GM12864 (cell line): ENCODE measurements at regions not wholly inside any gene's neighbourhood (a gene's known extent, or its start where the extent isn't known, plus 50 kb on each side); places are given as distances from the start of the nearest gene placed in this dataset.

ENCODE experiments used
- DNase-seq: peaks from one replicate; pipeline ENCODE4 v3.0.0-alpha.2; 2011; ENCODE audit warnings: low read depth
- H3K4me3 ChIP-seq: 2 replicates; pipeline ENCODE4 v1.5.1; 2011; ENCODE audit warnings: mild to moderate bottlenecking, low read depth, low read length, control low read depth
- CTCF ChIP-seq: IDR thresholded peaks from 2 replicates; pipeline ENCODE4 v1.5.1; 2011; ENCODE audit warnings: low read depth, mild to moderate bottlenecking, moderate library complexity, low read length, control low read depth, inconsistent platforms; ENCODE audit errors: missing control alignments

GRCh38 chr5:89545626-89546025 is 662.6 kb upstream of the MEF2C start:
- no peak for DNase-seq
- no peak overlapping the region for H3K4me3 ChIP-seq
- no peak for TF ChIP-seq CTCF

DNA sequence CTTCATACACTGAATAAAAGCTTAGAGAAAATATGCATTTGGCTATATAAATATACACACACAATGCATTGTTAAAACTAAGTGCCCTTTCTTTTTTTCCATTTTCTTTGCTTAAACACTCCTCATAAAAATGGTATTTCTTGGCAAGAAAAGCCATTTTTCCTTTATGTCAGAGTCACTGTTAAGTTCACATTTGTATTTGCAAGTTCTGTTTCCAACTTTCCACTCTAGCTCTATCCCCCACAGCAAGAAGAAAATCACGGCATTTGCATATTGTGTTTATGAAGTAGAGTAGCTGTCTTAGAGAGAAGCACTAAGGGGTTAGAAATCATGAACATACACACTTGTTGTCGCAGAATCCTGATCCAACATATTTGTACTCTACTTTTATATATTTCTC is 662.1 kb upstream of the MEF2C start:
- DNase-seq, result no peak
- H3K4me3 ChIP-seq, result no peak overlapping the region
- TF ChIP-seq CTCF, result no peak

- no peak for DNase-seq
- no peak overlapping the region for H3K4me3 ChIP-seq
- no peak for TF ChIP-seq CTCF
Observed at GRCh38 chr5:89542736-89543135, 659.8 kb upstream of the MEF2C start.

DNA sequence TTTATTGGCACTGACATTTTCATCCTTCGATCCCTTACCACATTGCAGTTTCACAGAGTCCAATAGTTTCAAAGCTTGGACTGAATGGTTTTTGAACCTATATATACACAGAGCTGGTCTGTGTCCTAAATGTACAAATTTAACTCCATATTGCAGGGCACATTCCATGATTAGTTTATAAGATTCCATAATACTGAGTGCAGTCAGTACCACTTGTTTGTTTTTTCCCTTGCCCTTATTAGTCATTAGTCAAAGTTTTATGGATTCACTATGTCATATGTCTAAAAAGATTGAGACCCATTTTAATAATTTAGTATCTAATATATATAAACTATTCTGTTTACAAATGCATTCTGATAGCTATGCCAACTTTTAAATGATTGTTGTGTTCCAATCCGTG is 654.8 kb upstream of the MEF2C start:
- H3K4me3 ChIP-seq, result no peak overlapping the region
- no peak for DNase-seq
- no peak for TF ChIP-seq CTCF

DNA sequence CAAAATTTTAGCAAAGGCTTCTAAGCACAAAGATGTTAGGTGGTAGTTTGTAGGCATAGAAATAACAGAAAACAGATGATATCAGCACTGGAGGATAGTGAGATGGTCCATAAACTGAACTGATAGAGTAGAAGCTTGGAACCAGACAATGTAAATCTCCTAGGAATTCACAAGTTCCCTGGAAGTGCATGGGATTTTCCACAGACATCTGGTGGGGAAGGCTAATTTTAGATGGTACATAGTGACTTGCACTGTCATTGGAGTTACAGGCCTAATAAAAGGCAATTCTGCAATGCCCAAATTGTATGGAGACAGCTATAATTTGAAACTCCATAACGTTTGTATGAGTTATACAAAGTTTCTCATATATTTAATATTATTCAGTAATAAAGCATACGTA is 653.0 kb upstream of the MEF2C start:
- no peak for DNase-seq
- no peak overlapping the region for H3K4me3 ChIP-seq
- TF ChIP-seq CTCF, result no peak

GRCh38 chr5:89535411-89535810 is 652.4 kb upstream of the MEF2C start:
- TF ChIP-seq CTCF, result no peak
- no peak for DNase-seq
- no peak overlapping the region for H3K4me3 ChIP-seq

DNA sequence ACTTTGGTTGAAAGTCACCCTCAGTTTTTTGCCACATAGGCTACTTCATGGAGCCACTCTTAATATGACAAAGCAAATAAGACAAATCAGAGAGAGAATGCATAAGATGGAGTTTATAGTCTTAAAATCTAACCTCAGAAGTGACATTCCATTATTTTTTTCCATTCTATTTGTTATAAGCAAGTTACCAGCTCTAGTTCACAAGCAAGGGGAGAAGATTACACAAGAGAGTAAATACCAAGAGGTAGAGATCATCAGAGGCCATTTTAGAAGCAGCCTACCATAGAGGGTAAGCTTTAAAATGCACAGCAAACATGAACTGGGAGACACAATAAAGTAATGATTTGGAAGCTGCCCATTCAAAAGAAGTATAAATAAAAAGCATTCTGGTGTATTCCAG is 651.3 kb upstream of the MEF2C start:
- H3K4me3 ChIP-seq, result no peak overlapping the region
- no peak for TF ChIP-seq CTCF
- DNase-seq, result no peak
